H1 (cell line): ENCODE measurements at regions not wholly inside any gene's neighbourhood (a gene's known extent, or its start where the extent isn't known, plus 50 kb on each side); places are given as distances from the start of the nearest gene placed in this dataset.

Experiments
- CTCF ChIA-PET: fragments of 300-600 bp; sonication (Branson Sonifier 250); formaldehyde crosslinking; loops from one replicate; lab custom pipeline; 2021; ENCODE audit not compliant: partially characterized antibody; lab: Charles Lee
- POLR2A ChIA-PET: fragments of 300-600 bp; sonication (Branson Sonifier 250); formaldehyde crosslinking; loops from one replicate; lab custom pipeline; 2021; ENCODE audit warnings: inconsistent platforms; ENCODE audit not compliant: partially characterized antibody; lab: Charles Lee
- DNase-seq, 2 experiments: peaks; one replicate each; pipeline versions ENCODE4 v3.0.0 to v3.0.0-alpha.2; 2010 to 2022; ENCODE audit warnings: low spot score in 2 of 2, low read depth in 1 of 2, mixed read lengths in 1 of 2
- FAIRE-seq: peaks from 2 replicates; lab custom pipeline; 2011; peaks lifted over from hg19 to GRCh38; lab: Jason Lieb, UNC
- H2AFZ ChIP-seq: 2 replicates; pipeline ENCODE4 v1.8.1; 2012; ENCODE audit warnings: low read length, inconsistent platforms
- H2AK5ac ChIP-seq: 2 replicates; pipeline ENCODE4 v1.6.1; 2013; ENCODE audit warnings: low read depth, low read length
- H2BK120ac ChIP-seq: replicated peaks from 2 replicates; pipeline ENCODE3; 2013; ENCODE audit warnings: low read depth, low read length, inconsistent platforms
- H2BK12ac ChIP-seq: 2 replicates; pipeline ENCODE4 v1.6.1; 2013; ENCODE audit warnings: low read depth, low read length
- H2BK15ac ChIP-seq: 2 replicates; pipeline ENCODE4 v1.6.1; 2013; ENCODE audit warnings: low read length
- H2BK20ac ChIP-seq: 2 replicates; pipeline ENCODE4 v1.6.1; 2013; ENCODE audit warnings: low read length
- H2BK5ac ChIP-seq: 2 replicates; pipeline ENCODE4 v1.6.1; 2013; ENCODE audit warnings: low read depth, low read length
- H3K14ac ChIP-seq: 2 replicates; pipeline ENCODE4 v1.6.1; 2013; ENCODE audit warnings: inconsistent platforms; ENCODE audit not compliant: insufficient read length
- H3K18ac ChIP-seq: 2 replicates; pipeline ENCODE4 v1.6.1; 2013; ENCODE audit warnings: low read length; ENCODE audit errors: extremely low read depth
- H3K23ac ChIP-seq: 2 replicates; pipeline ENCODE4 v1.6.1; 2013; ENCODE audit warnings: inconsistent platforms; ENCODE audit not compliant: insufficient read length
- H3K23me2 ChIP-seq: 2 replicates; pipeline ENCODE4 v1.6.1; 2013; ENCODE audit warnings: low read depth, low read length
- H3K27ac ChIP-seq: 2 replicates; pipeline ENCODE4 v1.6.1; 2011; ENCODE audit warnings: low read depth, low read length, inconsistent platforms
- H3K27me3 ChIP-seq, 4 experiments: replicated peaks in 1 of 4; 1 replicate in 1 of 4; 2 replicates in 3 of 4; pipeline versions ENCODE4 v1.6.1 to v1.8.1; 2011 to 2013; ENCODE audit warnings: low read length in 3 of 4, mild to moderate bottlenecking in 3 of 4, inconsistent platforms in 2 of 4, mixed read lengths in 2 of 4, moderate library complexity in 1 of 4; ENCODE audit not compliant: control insufficient read depth in 3 of 4, insufficient read depth in 3 of 4; ENCODE audit errors: extremely low read depth in 1 of 4
- H3K36me3 ChIP-seq, 4 experiments: 2 replicates each; pipeline versions ENCODE4 v1.6.1 to v1.8.1; 2011 to 2013; ENCODE audit warnings: mild to moderate bottlenecking in 4 of 4, low read length in 3 of 4, moderate library complexity in 2 of 4, control low read depth in 1 of 4, inconsistent platforms in 1 of 4; ENCODE audit not compliant: insufficient read depth in 4 of 4, control insufficient read depth in 2 of 4
- H3K4ac ChIP-seq: replicated peaks from 2 replicates; pipeline ENCODE3; 2013; ENCODE audit warnings: low read length, low read depth, mixed read lengths, inconsistent platforms; ENCODE audit not compliant: insufficient read length
- H3K4me1 ChIP-seq, 4 experiments: replicated peaks in 1 of 4; 1 replicate in 1 of 4; 2 replicates in 3 of 4; pipeline versions ENCODE4 v1.6.1 to v1.8.1; 2011 to 2013; ENCODE audit warnings: low read length in 3 of 4, inconsistent platforms in 2 of 4, mixed read lengths in 1 of 4; ENCODE audit not compliant: insufficient read depth in 4 of 4, control insufficient read depth in 3 of 4
- H3K4me2 ChIP-seq, 2 experiments: 2 replicates each; pipeline versions ENCODE4 v1.6.1 to v1.8.1; 2011 to 2013; ENCODE audit warnings: low read depth in 2 of 2, low read length in 2 of 2, control low read depth in 1 of 2, inconsistent platforms in 1 of 2, mild to moderate bottlenecking in 1 of 2; ENCODE audit not compliant: insufficient read depth in 1 of 2
- H3K4me3 ChIP-seq, 4 experiments: fragments of 200-600, 300-600 bp in 1 of 4; sonication (generic), shearing (Covaris generic), sonication (Bioruptor Twin) in 1 of 4; 2 replicates each; pipeline versions ENCODE4 v1.5.1 to v1.8.1; 2011 to 2016; ENCODE audit warnings: low read length in 4 of 4, low read depth in 3 of 4, control low read depth in 2 of 4, inconsistent platforms in 2 of 4, mild to moderate bottlenecking in 2 of 4, mixed read lengths in 1 of 4, moderate library complexity in 1 of 4; ENCODE audit not compliant: insufficient read depth in 2 of 4; ENCODE audit errors: extremely low read depth in 1 of 4
- H3K56ac ChIP-seq: replicated peaks from 2 replicates; pipeline ENCODE3; 2013; ENCODE audit warnings: low read depth, mild to moderate bottlenecking, mixed read lengths, low read length, inconsistent platforms; ENCODE audit not compliant: insufficient read length
- H3K79me1 ChIP-seq: 2 replicates; pipeline ENCODE4 v1.6.1; 2013; ENCODE audit warnings: low read depth, low read length, control low read depth
- H3K79me2 ChIP-seq, 2 experiments: 2 replicates each; pipeline versions ENCODE4 v1.6.1 to v1.8.1; 2012 to 2013; ENCODE audit warnings: low read length in 2 of 2, mild to moderate bottlenecking in 2 of 2, inconsistent platforms in 1 of 2; ENCODE audit not compliant: insufficient read depth in 2 of 2, control insufficient read depth in 1 of 2
- H3K9ac ChIP-seq, 4 experiments: replicated peaks in 1 of 4; 1 replicate in 1 of 4; 2 replicates in 3 of 4; pipeline versions ENCODE4 v1.6.1 to v1.8.1; 2011 to 2013; ENCODE audit warnings: low read depth in 3 of 4, low read length in 3 of 4, control low read depth in 2 of 4, mild to moderate bottlenecking in 2 of 4, moderate library complexity in 2 of 4, inconsistent platforms in 1 of 4; ENCODE audit errors: extremely low read depth in 1 of 4
- H3K9me3 ChIP-seq, 2 experiments: 2 replicates each; pipeline versions ENCODE4 v1.6.1 to v1.8.1; 2012 to 2013; ENCODE audit warnings: mild to moderate bottlenecking in 2 of 2, moderate library complexity in 2 of 2, control low read depth in 1 of 2, inconsistent platforms in 1 of 2, low read depth in 1 of 2, low read length in 1 of 2, mixed read lengths in 1 of 2; ENCODE audit not compliant: insufficient read depth in 2 of 2
- H4K20me1 ChIP-seq, 2 experiments: replicated peaks in 1 of 2; 2 replicates each; pipeline versions ENCODE3 to v1.8.1; 2011 to 2013; ENCODE audit warnings: inconsistent platforms in 2 of 2, low read length in 2 of 2, mild to moderate bottlenecking in 1 of 2; ENCODE audit not compliant: insufficient read depth in 2 of 2, control insufficient read depth in 1 of 2
- H4K5ac ChIP-seq: 2 replicates; pipeline ENCODE4 v1.6.1; 2013; ENCODE audit warnings: low read length, low read depth, mixed read lengths, inconsistent platforms; ENCODE audit not compliant: insufficient read length
- H4K8ac ChIP-seq: 2 replicates; pipeline ENCODE4 v1.8.0; 2013; ENCODE audit warnings: mild to moderate bottlenecking, moderate library complexity, low read length, inconsistent platforms; ENCODE audit not compliant: insufficient read depth; ENCODE audit errors: extremely low read depth
- H4K91ac ChIP-seq: replicated peaks from 2 replicates; pipeline ENCODE3; 2013; ENCODE audit warnings: low read length, mixed read lengths, inconsistent platforms; ENCODE audit not compliant: insufficient read length
- CBX8 ChIP-seq: fragments of 300-800, 300-1000 bp; sonication (generic); IDR thresholded peaks from 2 replicates; pipeline ENCODE4 v1.7.1; 2016; ENCODE audit warnings: low read depth, low read length, borderline replicate concordance
- CHD2 ChIP-seq: IDR thresholded peaks from 2 replicates; pipeline ENCODE4 v1.6.1; 2012; ENCODE audit warnings: low read length, improper control_type of control experiment
- FOSL1 ChIP-seq: IDR thresholded peaks from 2 replicates; pipeline ENCODE4 v1.6.1; 2011; ENCODE audit warnings: mild to moderate bottlenecking, low read depth, low read length, moderate library complexity; ENCODE audit not compliant: insufficient read depth
- NANOG ChIP-seq: IDR thresholded peaks from 2 replicates; pipeline ENCODE4 v1.6.1; 2011; ENCODE audit warnings: low read length, low read depth, mild to moderate bottlenecking, inconsistent platforms; ENCODE audit not compliant: insufficient read depth, poor library complexity, severe bottlenecking
- RFX5 ChIP-seq: IDR thresholded peaks from 2 replicates; pipeline ENCODE4 v1.6.1; 2011; ENCODE audit warnings: low read depth, low read length, improper control_type of control experiment, borderline replicate concordance
- SIRT6 ChIP-seq: IDR thresholded peaks from one replicate; pipeline ENCODE4 v1.7.1; 2012; ENCODE audit warnings: low read length, inconsistent platforms
- WGBS, 2 experiments: shearing (Covaris generic) in 1 of 2; methylation state at CpG; one replicate each; pipeline versions ENCODE4 v1.1.6 to v1.1.7; 2013 to 2015; ENCODE audit warnings: low lambda C conversion rate in 2 of 2, mixed read lengths in 2 of 2, inconsistent platforms in 1 of 2, low coverage in 1 of 2, missing lambda C conversion rate in 1 of 2; ENCODE audit not compliant: insufficient replicate concordance in 2 of 2, insufficient coverage in 1 of 2, insufficient read length in 1 of 2; ENCODE audit errors: extremely low coverage in 1 of 2, missing lambda C conversion rate in 1 of 2; 5-methylcytosine and 5-hydroxymethylcytosine counted together
- TF ChIP-seq, protein P1 (sequence below): IDR thresholded peaks from 2 replicates; pipeline ENCODE4 v1.6.1; 2011; ENCODE audit warnings: low read length, improper control_type of control experiment
- TF ChIP-seq, protein P2 (sequence below): IDR thresholded peaks from 2 replicates; pipeline ENCODE4 v1.6.1; 2011; ENCODE audit warnings: low read depth, mild to moderate bottlenecking, low read length; ENCODE audit not compliant: insufficient read depth

DNA sequence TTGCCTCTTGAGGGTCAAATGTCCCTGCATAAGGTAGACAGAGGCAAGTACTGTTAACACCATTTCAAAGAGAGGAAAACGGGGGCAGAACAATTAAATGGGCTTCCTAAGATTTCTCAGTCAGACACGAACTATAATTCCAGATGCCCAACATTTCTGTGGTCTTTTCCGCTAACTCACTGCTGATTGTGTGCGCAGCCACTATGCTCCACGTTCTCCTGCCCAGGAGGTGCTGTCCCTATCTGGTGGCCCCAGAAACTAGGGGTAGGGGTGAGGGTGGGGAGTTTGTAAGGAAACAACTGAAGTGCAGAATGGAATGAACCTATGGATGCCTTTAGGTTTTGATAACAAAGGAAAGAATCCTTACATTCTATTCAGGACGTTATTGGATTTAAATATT, 86.1 kb upstream of the BACH2 start:
- CTCF ChIA-PET, result interaction anchor here (0.5 to 1.5 kb wide), 5 partner anchors 11 to 949 kb away, joined by 3 to 5 read pairs (median 4); no protein-coding TSS in a partner anchor
- WGBS, 2 experiments, result 66% methylated on average over 6 of the region's 6 CpGs; no CpG with 5 or more reads in 1 of the 2 experiments
- Histone ChIP-seq H2AFZ (no peak overlapping the region), H4K91ac (no peak overlapping the region), H3K23ac (no peak overlapping the region), H3K14ac (no peak overlapping the region), H2BK12ac (no peak overlapping the region), H3K4me3 (no peak overlapping the region), H3K27ac (no peak overlapping the region), H3K4ac (no peak overlapping the region), H2BK120ac (no peak overlapping the region), H3K9ac (no peak overlapping the region), H3K79me2 (no peaks in the 10 kb centered on the region), H4K20me1 (no peaks in the 10 kb centered on the region), H3K4me2 (no peak overlapping the region), H4K5ac (no peak overlapping the region), H2BK20ac (no peak overlapping the region), H3K23me2 (no peaks in the 10 kb centered on the region), H3K9me3 (no peaks in the 10 kb centered on the region), H2AK5ac (no peak overlapping the region), H2BK5ac (no peak overlapping the region), H3K4me1 (peaks cover 5 to 13% (median 9%) of the 10 kb centered on the region in 4 experiments), H3K56ac (no peak overlapping the region), H3K27me3 (no peaks in the 10 kb centered on the region), H3K79me1 (no peaks in the 10 kb centered on the region), H3K36me3 (no peaks in the 10 kb centered on the region), H2BK15ac (no peak overlapping the region), H3K18ac (no peak overlapping the region), H4K8ac (no peak overlapping the region)
- FAIRE-seq (no peak), DNase-seq (no peak)
- POLR2A ChIA-PET, result no interaction called here
- TF ChIP-seq RFX5 (no peak), FOSL1 (no peak), NANOG (no peak), CHD2 (no peak), SIRT6 (no peak), CBX8 (no peak)
- TF ChIP-seq, protein P1, sequence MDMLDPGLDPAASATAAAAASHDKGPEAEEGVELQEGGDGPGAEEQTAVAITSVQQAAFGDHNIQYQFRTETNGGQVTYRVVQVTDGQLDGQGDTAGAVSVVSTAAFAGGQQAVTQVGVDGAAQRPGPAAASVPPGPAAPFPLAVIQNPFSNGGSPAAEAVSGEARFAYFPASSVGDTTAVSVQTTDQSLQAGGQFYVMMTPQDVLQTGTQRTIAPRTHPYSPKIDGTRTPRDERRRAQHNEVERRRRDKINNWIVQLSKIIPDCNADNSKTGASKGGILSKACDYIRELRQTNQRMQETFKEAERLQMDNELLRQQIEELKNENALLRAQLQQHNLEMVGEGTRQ, result no peak
- TF ChIP-seq, protein P2, sequence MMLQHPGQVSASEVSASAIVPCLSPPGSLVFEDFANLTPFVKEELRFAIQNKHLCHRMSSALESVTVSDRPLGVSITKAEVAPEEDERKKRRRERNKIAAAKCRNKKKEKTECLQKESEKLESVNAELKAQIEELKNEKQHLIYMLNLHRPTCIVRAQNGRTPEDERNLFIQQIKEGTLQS, result no peak
